ENCODE measurements at regions not wholly inside any gene's neighbourhood (a gene's known extent, or its start where the extent isn't known, plus 50 kb on each side); places are given as distances from the start of the nearest gene placed in this dataset.

GRCh38 chr14:38556252-38556651 lies 300.4 kb upstream of the CLEC14A start:
- TF ChIP-seq CTCF (IDR thresholded peaks at IDR 0.05; ENCODE audit: low read depth, low read length) (no peak), EZH2phosphoT487 (IDR thresholded peaks at IDR 0.05; ENCODE audit: low read depth) (no peak)

Measured in OCI-LY3 (cell line).